Hepatic stellate cell (primary cell): ENCODE measurements at regions not wholly inside any gene's neighbourhood (a gene's known extent, or its start where the extent isn't known, plus 50 kb on each side); places are given as distances from the start of the nearest gene placed in this dataset.

Experiments
- DNase-seq: peaks from one replicate; pipeline ENCODE4 v3.0.0; 2011; ENCODE audit warnings: low spot score

DNA sequence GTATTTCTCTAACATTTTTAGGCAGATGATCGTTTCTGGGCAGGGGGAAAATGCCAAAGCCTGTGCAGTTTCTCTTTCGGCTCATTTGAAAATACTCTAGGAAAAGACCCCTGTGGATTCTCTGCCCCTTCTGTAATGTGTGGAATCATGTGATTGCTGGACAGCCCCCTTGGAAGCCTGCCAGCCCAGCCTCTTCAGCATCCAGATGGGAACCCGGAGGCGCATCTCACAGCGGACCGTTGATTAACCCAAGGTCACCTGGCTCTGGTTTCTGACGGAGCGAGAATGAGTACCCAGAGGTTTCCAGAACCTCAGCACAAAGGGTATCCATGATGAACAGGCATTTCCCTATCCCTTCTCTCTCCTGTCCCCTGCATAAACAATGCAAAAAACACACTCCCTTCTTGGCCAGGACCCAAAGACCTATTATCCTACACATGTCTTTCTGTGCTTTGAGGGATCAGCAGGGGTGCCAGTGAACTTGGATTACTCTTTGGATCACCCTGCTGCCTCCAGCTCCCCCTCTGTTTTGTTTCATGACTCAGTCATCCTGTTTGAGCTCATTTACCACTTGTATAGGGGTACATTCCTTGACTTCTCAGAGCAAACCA is 957.1 kb upstream of the RBFOX1 start:
- DNase-seq: no peak

DNA sequence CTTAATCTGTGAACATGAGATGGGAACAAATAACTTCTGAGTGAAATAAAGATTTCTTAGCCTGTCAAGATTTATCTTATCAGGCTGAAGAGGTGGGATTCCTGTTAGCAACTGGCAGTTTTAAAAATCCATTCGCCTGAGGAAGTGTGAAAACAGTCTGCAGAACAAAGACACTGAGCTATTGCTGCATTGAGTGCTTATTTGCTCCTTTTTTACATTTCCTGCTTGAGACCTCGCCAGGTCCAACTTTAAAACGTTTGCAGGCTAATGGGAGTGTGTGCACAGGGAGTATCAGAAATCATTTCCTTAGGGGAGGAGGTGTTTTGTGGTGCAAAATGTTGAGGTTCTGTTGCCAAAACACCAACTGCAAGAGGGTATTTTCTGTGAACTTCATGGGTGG is 957.8 kb upstream of the RBFOX1 start:
- DNase-seq: no peak

GRCh38 chr16:6364846-6365245 is 967.8 kb upstream of the RBFOX1 start:
- DNase-seq: no peak

GRCh38 chr16:6363896-6364607 is 968.6 kb upstream of the RBFOX1 start:
- DNase-seq: no peak

- no peak for DNase-seq
Observed at GRCh38 chr16:6363396-6363795, 969.2 kb upstream of the RBFOX1 start.

DNA sequence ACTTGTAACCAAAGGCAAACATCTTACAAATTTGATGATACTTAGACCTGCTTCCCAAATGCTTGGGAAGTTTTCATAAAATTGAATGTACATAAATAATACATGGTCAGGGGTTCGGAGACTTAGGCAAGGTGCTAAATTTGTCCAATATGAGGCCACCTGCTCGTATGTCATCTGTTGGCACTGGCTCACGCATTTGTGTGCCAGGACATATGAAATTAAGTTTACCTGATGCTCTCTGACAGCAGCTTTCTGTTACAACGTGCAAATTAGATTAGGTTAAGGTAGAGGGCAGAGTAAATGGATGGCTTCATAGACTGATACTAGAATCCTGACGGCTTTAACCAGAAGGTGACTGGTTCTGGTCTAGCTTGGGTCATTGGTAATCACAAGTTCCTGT is 970.3 kb upstream of the RBFOX1 start:
- no peak for DNase-seq

- DNase-seq: no peak
Observed at GRCh38 chr16:6360641-6361040, 972.0 kb upstream of the RBFOX1 start.

DNA sequence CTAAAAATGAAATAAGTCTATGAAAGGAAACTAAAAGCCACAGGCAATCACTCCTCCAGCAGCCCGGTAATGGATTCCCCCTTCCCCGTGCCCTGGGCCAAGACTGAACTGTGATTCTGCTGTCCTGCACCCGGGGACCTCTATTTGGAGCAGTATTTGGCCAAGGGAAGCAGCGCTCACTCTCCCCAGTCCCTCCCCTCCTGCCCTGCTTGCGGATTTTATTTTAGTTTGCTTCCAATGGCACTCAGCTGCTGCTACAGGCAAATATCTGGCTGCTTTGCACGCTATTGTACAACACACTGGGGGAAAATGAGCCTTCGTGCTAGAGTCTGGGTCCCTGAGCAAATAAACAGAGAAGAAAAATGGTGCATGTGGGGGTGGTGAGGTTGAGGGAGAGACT is 975.7 kb upstream of the RBFOX1 start:
- DNase-seq: no peak

DNA sequence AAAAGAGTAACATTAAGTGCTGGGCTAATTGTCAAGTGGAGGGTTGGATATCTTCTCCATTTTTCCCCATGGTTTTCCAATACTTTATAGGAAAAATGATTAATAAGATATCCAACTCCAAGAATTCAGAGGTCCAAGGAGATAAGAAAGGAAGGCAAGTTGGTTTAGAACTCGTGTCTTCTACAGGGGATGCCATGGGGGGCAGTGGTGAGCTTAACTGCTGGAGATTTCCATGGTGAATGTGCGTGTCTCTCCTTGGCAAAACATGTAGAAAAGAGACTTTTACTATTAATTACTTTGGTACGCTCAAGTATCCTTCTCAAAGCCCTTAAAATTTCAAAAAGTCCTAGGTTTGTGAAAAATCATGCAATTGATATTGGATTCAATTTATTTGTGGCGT is 982.9 kb upstream of the RBFOX1 start:
- no peak for DNase-seq

- DNase-seq: no peak
Observed at GRCh38 chr16:6345090-6345489, 987.6 kb upstream of the RBFOX1 start.

- DNase-seq: no peak
Observed at GRCh38 chr16:6343157-6343556, 989.5 kb upstream of the RBFOX1 start.

GRCh38 chr16:6341981-6342380 is 990.7 kb upstream of the RBFOX1 start:
- DNase-seq: no peak

DNA sequence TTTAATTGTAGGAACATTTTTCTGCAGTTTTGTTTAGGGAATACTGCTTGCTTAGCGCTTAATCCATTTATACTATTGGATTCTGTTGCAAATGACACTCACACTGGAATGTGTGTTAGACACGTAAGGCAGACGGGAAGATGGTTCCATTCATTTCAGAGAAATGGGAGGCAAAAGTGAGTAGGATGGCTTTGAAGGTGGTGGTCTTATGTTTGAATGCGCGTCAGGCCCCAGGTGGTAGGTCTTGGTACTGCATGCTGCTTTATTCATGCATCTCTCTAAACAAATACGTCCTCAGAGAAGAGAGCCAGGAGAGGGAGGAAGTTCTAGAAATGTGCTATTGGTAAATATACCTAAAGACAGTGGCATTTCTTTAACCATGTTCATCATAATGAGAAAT is 997.6 kb upstream of the RBFOX1 start:
- DNase-seq: no peak

DNA sequence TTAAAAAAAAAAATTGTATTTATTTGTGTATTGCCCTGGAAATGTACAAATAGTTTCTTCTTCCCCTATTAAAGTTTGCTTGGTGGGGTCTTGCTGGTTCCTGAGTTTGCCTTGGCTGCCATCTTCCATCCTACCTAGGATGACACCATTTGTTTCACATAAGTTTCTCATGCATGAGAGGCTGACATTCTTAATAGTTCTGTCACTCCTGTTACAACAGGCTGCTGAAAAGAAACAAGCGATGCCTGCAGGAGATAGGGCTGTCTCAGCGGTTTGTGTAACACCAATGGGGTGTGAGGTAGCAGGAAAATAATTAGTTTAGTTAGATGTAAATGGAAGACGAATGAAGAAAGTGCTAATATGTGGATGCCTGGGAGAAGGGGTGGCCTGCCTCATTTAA is 1000.9 kb upstream of the RBFOX1 start:
- no peak for DNase-seq

GRCh38 chr16:6317934-6318333 is 1014.7 kb upstream of the RBFOX1 start:
- DNase-seq: no peak

GRCh38 chr16:6309271-6309670 is 1023.4 kb upstream of the RBFOX1 start:
- no peak for DNase-seq

DNA sequence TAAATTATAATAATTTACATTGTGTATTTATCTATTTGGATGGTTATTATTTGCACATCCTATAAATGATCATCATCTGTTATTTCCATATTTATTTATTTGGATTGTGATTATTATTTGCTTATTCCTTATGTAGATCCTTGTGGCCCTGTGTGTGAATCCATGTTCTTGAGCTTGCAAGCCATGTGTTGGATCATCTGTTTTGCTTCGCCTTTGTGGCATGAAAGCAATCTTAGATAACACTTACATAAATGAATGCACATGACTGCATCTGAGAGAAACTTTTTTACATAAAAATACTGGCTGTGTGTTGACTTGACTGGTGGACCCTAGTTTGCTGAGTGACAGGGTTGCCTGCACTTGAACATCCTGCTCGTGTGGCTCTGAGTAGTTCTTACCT is 1024.5 kb upstream of the RBFOX1 start:
- no peak for DNase-seq

- DNase-seq: no peak
Observed at GRCh38 chr16:6300523-6300922, 1032.1 kb upstream of the RBFOX1 start.

GRCh38 chr16:6297666-6298410 is 1034.8 kb upstream of the RBFOX1 start:
- DNase-seq: no peak

DNA sequence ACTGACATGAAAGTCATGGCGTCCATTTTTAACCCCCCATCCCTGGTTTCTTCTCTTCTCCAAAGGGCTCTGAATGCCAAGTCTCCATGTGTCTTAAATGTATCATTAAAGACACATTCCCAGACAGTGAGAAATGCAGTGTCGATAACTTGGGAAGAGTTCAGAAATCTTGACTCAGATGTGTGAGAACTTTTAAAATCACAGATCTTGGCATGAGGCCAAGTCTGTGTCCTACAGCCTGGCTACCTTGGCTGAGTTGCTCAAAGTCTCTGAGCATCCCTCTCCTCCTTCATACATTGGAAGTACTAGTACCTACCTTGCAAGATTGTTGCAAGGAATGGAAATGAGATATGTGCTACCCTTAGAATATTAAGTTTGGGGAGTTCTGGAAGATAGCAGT is 1046.5 kb upstream of the RBFOX1 start:
- no peak for DNase-seq

- DNase-seq: no peak
Observed at GRCh38 chr16:6284731-6285130, 1047.9 kb upstream of the RBFOX1 start.

DNA sequence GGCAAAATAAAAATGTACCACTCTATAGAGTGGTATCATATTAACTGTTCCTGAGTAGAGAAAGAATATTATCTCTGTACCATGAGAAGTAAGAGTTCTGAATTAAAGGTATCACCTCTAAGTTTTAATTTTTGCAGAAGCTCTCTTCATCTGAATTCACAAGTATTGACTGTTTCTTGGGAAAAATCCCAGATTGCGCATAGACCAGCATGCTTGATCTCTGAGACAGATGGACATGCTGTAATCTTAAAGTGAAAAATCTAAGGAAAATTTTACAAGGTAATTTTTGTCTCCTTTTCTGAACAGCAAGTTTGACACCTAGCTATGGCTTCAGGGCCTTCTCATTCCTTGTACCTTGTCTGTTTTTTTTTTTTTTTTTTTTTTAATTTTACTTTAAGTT is 1050.7 kb upstream of the RBFOX1 start:
- DNase-seq: no peak

- no peak for DNase-seq
Observed at GRCh38 chr16:6281274-6281673, 1051.4 kb upstream of the RBFOX1 start.
